Brain microvascular endothelial cell (primary cell): ENCODE measurements at regions not wholly inside any gene's neighbourhood (a gene's known extent, or its start where the extent isn't known, plus 50 kb on each side); places are given as distances from the start of the nearest gene placed in this dataset.
"Not testable (repeated sequence)": the region's sequence is repeated elsewhere in the genome, so short reads cannot be mapped to it uniquely, and the experiment has no call there.

Experiments used
- DNase-seq: peaks from one replicate; pipeline ENCODE4 v3.0.0-alpha.2; 2020
- H3K27ac ChIP-seq: fragments of 250-450 bp; sonication (Bioruptor Pico); 2 replicates; pipeline ENCODE4 v1.5.1; 2020; ENCODE audit warnings: mild to moderate bottlenecking, moderate library complexity
- H3K27me3 ChIP-seq: fragments of 250-450 bp; sonication (Bioruptor Pico); replicated peaks from 2 replicates; pipeline ENCODE4 v1.5.1; 2020; ENCODE audit warnings: mild to moderate bottlenecking
- H3K36me3 ChIP-seq: fragments of 250-450 bp; sonication (Bioruptor Pico); replicated peaks from 2 replicates; pipeline ENCODE4 v1.5.1; 2020; ENCODE audit warnings: mild to moderate bottlenecking
- H3K4me3 ChIP-seq: 2 replicates; pipeline ENCODE4 v1.5.1; 2011; ENCODE audit warnings: low read depth, mild to moderate bottlenecking, control low read depth, low read length, moderate library complexity
- in situ Hi-C: cut with HindIII; loops from 2 replicates; pipeline ENCODE4 v1.10.0; 2017; ENCODE audit warnings: low sequenced_read_pairs, low pct_ligation_motif_present
- TF ChIP-seq, protein P1 (sequence below): IDR thresholded peaks from 2 replicates; pipeline ENCODE4 v1.5.1; 2011; ENCODE audit warnings: low read depth, mild to moderate bottlenecking, moderate library complexity, low read length, control low read depth, inconsistent platforms; ENCODE audit errors: missing control alignments

DNA sequence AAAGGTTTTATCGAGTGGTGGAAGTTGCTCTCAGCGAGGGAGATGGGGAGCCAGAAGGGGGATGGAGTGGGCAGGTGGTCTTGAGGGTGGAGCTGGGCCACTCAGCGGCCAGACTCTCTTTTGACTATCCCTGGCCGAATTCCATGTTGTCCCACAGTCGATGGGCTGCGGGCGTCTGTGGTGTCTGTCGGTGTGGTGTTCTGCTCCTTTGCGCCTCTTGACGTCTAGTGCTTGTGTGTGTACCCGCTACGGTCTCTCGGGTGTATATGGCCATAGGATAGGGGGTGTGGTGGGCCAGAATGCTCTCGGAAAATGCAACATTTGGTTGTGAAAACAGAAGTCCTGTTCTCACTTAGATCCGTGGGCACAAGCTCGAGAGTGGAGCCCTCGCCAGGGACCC, 297.0 kb downstream of the CGGBP1 start:
- H3K27ac ChIP-seq, result no peak overlapping the region
- DNase-seq, result no peak
- in situ Hi-C loops, result no loop called here
- no peak overlapping the region for H3K4me3 ChIP-seq
- H3K27me3 ChIP-seq, result no peaks in the 10 kb centered on the region
- H3K36me3 ChIP-seq, result no peaks in the 10 kb centered on the region
- TF ChIP-seq, protein P1, sequence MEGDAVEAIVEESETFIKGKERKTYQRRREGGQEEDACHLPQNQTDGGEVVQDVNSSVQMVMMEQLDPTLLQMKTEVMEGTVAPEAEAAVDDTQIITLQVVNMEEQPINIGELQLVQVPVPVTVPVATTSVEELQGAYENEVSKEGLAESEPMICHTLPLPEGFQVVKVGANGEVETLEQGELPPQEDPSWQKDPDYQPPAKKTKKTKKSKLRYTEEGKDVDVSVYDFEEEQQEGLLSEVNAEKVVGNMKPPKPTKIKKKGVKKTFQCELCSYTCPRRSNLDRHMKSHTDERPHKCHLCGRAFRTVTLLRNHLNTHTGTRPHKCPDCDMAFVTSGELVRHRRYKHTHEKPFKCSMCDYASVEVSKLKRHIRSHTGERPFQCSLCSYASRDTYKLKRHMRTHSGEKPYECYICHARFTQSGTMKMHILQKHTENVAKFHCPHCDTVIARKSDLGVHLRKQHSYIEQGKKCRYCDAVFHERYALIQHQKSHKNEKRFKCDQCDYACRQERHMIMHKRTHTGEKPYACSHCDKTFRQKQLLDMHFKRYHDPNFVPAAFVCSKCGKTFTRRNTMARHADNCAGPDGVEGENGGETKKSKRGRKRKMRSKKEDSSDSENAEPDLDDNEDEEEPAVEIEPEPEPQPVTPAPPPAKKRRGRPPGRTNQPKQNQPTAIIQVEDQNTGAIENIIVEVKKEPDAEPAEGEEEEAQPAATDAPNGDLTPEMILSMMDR, result no peak

DNA sequence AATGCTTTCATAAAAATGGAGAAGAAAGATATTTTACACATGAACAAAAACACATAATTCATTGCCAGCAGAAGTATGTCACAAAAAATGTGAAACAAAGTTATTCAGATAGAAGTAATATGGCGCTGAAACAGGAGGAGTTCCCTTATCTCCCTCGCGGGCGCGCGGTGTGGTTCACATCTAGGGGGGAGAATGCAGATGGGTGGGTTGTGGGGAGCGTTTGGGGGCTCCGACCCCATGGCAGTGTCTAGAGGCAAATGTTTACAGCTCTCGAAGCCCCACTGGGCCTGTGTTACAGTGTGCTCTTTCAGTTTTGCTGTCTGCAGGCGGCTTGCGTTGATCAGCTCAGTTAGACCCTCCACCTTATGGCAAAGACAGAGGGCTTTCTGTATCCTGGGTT, 297.5 kb downstream of the CGGBP1 start:
- no peak overlapping the region for H3K27ac ChIP-seq
- H3K36me3 ChIP-seq, result no peaks in the 10 kb centered on the region
- no peak overlapping the region for H3K4me3 ChIP-seq
- TF ChIP-seq, protein P1, result no peak
- DNase-seq, result no peak
- in situ Hi-C loops, result no loop called here
- H3K27me3 ChIP-seq, result no peaks in the 10 kb centered on the region

DNA sequence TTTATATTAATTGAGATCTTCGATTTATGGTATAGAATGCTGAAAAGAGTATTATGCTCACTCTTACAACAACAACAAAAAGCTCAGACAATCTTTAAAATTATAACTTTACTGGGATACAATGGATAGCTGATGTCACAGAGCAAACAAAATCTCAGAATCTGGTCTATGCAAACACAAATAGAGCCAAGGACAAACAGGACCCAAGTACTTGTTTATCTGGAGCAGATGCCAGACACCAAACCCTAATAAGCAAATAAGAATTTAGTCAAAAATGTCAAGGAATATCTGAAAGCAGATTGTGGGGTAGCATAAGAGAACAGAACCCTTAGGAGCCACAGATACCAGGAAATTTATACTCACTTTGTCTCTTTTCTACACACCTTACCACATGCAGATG, 302.2 kb downstream of the CGGBP1 start:
- Histone ChIP-seq H3K36me3 (no peaks in the 10 kb centered on the region), H3K27ac (no peak overlapping the region), H3K4me3 (no peak overlapping the region), H3K27me3 (no peaks in the 10 kb centered on the region)
- in situ Hi-C loops, result no loop called here
- TF ChIP-seq, protein P1, result no peak
- no peak for DNase-seq

DNA sequence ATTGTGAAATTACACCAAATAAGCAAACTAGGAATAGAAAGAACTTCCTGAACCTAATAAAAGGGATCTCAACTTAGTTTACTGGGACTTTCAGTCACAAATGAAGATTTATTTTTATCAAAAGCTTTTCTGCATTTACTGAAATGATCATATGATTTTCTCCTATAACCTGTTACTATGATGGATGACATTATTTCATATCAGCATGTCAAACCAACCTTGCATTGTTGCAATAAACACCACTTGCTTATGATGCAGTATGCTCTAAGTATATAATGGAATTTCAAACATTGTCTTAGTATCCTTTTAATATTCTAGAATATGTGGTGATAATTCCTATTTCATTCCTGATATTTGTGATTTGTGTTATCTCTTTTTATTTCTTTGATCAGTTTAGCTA, 303.0 kb downstream of the CGGBP1 start:
- in situ Hi-C loops, result no loop called here
- TF ChIP-seq, protein P1, result no peak

DNA sequence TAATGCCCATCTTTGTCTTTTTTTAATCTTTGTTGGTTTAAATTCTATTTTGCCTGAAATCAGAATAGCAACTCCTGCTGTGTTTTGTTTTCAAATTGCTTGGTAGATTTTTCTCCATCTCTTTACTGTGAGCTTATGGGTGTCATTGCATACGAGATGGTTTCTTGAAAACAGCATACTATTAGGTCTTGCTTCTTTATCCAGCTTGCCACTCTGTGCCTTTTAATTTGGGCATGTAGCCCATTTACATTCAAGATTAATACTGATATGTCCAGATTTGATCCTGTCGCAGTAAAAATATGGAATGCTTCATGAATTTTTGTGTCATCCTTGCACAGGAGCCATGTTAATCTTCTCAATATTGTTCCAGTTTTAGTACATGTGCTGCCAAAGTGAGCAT, 316.6 kb downstream of the CGGBP1 start:
- no peaks in the 10 kb centered on the region for H3K27me3 ChIP-seq
- TF ChIP-seq, protein P1, result no peak
- in situ Hi-C loops, result no loop called here
- no peak for DNase-seq
- H3K27ac ChIP-seq, result no peak overlapping the region
- no peak overlapping the region for H3K4me3 ChIP-seq
- H3K36me3 ChIP-seq, result no peaks in the 10 kb centered on the region

More for the DNA sequence above, 303.0 kb downstream of the CGGBP1 start:
- no peak overlapping the region for H3K27ac ChIP-seq
- H3K4me3 ChIP-seq, result no peak overlapping the region
- H3K36me3 ChIP-seq, result no peaks in the 10 kb centered on the region
- H3K27me3 ChIP-seq, result no peaks in the 10 kb centered on the region
- no peak for DNase-seq

DNA sequence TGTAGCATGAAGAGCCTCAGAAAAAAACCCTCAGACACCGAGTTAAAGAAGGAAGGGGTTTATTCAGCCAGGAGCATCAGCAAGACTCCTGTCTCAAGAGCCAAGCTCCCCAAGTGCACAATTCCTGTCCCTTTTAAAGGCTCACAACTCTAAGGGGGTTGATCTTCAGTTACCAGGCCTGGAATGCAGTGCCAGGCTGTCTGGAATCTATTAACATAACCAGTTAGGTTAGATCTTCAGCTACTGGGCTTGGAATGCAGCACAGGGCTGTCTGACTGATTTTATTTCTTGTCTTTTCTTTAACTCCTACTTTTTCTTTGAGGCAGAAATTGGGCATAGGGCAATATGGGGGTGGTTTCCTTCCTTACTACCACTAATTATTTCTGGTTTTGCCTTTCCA, 317.9 kb downstream of the CGGBP1 start:
- H3K27me3 ChIP-seq, H3K27ac ChIP-seq, in situ Hi-C loops, DNase-seq, H3K4me3 ChIP-seq, H3K36me3 ChIP-seq: not testable (repeated sequence)

DNA sequence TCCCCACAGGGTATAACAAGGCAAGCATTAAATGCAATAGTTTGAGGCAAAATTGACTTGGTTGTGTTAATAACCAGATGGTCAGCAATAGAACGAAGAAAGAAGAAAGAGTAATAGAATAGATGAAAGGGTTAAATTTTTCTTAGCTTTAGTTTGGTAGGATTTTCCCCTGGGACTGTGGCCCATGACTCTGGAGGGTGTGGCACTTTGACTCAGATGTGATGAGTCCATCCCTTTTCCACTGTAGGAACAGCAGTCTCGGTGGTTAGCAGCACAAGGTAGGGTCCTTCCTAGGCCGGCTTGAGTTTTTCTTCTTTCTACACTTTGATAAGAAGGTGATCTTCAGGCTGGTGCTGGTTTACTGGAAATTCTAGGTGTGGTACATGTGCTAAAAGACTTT, 321.0 kb downstream of the CGGBP1 start:
- H3K27me3 ChIP-seq, H3K4me3 ChIP-seq, H3K27ac ChIP-seq, in situ Hi-C loops, H3K36me3 ChIP-seq: not testable (repeated sequence)
- peak; percentile 5 for DNase-seq
